GM12892 (cell line): ENCODE measurements at regions not wholly inside any gene's neighbourhood (a gene's known extent, or its start where the extent isn't known, plus 50 kb on each side); places are given as distances from the start of the nearest gene placed in this dataset.

Experiments
- POLR2A ChIP-seq: IDR thresholded peaks from 2 replicates; pipeline ENCODE4 v1.6.1; 2011; ENCODE audit warnings: low read depth, low read length, control low read depth
- POLR2AphosphoS5 ChIP-seq: IDR thresholded peaks from 2 replicates; pipeline ENCODE4 v1.6.1; 2011; ENCODE audit warnings: low read depth, low read length, control low read depth
- TAF1 ChIP-seq: IDR thresholded peaks from 2 replicates; pipeline ENCODE4 v1.6.1; 2011; ENCODE audit warnings: low read depth, mild to moderate bottlenecking, control low read depth, low read length, borderline replicate concordance

DNA sequence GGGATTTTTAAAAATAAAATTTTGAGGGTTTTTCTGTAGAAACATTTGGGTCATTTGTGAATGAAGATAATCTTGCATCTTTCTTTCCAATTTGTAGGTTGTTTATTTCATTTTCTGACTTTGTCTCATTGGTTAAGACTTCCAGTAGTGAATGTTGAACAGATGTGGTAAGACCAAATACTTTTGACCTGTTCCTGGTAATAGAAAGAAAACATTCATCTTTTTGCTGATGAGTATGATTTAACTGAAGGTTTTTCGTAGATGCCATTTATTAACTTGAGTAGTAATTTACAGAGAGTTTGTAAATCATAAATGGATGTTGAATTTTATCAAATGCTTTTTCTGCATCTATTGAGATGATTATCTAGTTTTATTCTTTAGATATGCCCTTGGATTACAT, 416.1 kb upstream of the CITED2 start:
- TF ChIP-seq POLR2A (no peak), TAF1 (no peak), POLR2AphosphoS5 (no peak)
